ENCODE measurements at regions not wholly inside any gene's neighbourhood (a gene's known extent, or its start where the extent isn't known, plus 50 kb on each side); places are given as distances from the start of the nearest gene placed in this dataset.

- intact Hi-C loops (cut with micrococcal nuclease) = no loop called here
- DNase-seq (ENCODE audit: low read depth, low spot score) = no peak
- H3K9me3 ChIP-seq (ENCODE audit: control insufficient read depth in 1 of 2, insufficient read depth in 1 of 2, low read depth in 1 of 2, low read length in 2 of 2) = no peaks in the 10 kb centered on the region
These were observed 77.2 kb downstream of the HIF1AN start for GRCh38 chr10:100612601-100613595.

More at GRCh38 chr10:100612601-100613595, 77.2 kb downstream of the HIF1AN start:
- Histone ChIP-seq H3K4me2 (ENCODE audit: low read length) (no peak overlapping the region), H3K9me2 (ENCODE audit: insufficient read depth) (no peaks in the 10 kb centered on the region), H3K27me3 (ENCODE audit: insufficient read depth, low read length) (peaks cover 26% of the 10 kb centered on the region; the same call in 1 of the 2 replicates), H3K4me3 (replicated peaks in 1 of 2; ENCODE audit: low read depth in 1 of 2, low read length in 2 of 2) (no peak overlapping the region), H2AFZ (ENCODE audit: low read depth, low read length, poor library complexity, severe bottlenecking) (no peak overlapping the region), H3K79me2 (ENCODE audit: insufficient read depth, low read length) (no peaks in the 10 kb centered on the region), H3K9ac (ENCODE audit: low read length) (no peak overlapping the region), H3K36me3 (ENCODE audit: control insufficient read depth in 1 of 2, insufficient read depth in 2 of 2, low read length in 2 of 2) (no peaks in the 10 kb centered on the region), H4K20me1 (ENCODE audit: insufficient read depth) (no peaks in the 10 kb centered on the region), H3K4me1 (ENCODE audit: control insufficient read depth in 1 of 2, insufficient read depth in 2 of 2, low read length in 2 of 2) (no peaks in the 10 kb centered on the region), H3K27ac (ENCODE audit: low read depth, low read length) (no peak overlapping the region)
- ATAC-seq = no peak
- RAD21 ChIA-PET (ENCODE audit: low non-redundant PET in 1 of 2, low total read pairs in 2 of 2, uncharacterized antibody in 2 of 2, unreplicated experiment in 2 of 2) = no interaction called here
- CTCF ChIA-PET = interaction anchor here (2.3 kb wide), 1 partner anchor 266 kb away, joined by 7 read pairs; no protein-coding TSS in a partner anchor
- BruUV-seq (replicated peaks) = no TSS peak
- TF ChIP-seq EZH2 (IDR thresholded peaks at IDR 0.05) = no peak
- TF ChIP-seq CEBPB (IDR thresholded peaks at IDR 0.05; ENCODE audit: low read depth) = no peak
- TF ChIP-seq CTCF (IDR thresholded peaks at IDR 0.05 in 2 of 3, conservative IDR thresholded peaks at IDR 0.05 in 1 of 3; ENCODE audit: borderline replicate concordance in 1 of 3, insufficient read depth in 1 of 3, low read depth in 2 of 3, low read length in 2 of 3) = no peak
- no peak for TF ChIP-seq RAD21 (IDR thresholded peaks at IDR 0.05; ENCODE audit: low read depth)
- no peak for TF ChIP-seq JUND (IDR thresholded peaks at IDR 0.05)
- no peak for TF ChIP-seq ZNF274 (IDR thresholded peaks at IDR 0.05; ENCODE audit: low read depth, low read length)
- TF ChIP-seq SIN3A (IDR thresholded peaks at IDR 0.05; ENCODE audit: low read depth) = no peak
- no peak for TF ChIP-seq SP1 (IDR thresholded peaks at IDR 0.05; ENCODE audit: low read depth)
- TF ChIP-seq ZBTB33 (IDR thresholded peaks at IDR 0.05; ENCODE audit: extremely low read depth, insufficient replicate concordance, low read length) = no peak
- no peak for TF ChIP-seq CBX3 (IDR thresholded peaks at IDR 0.05; ENCODE audit: low read depth)
- TF ChIP-seq SRF (IDR thresholded peaks at IDR 0.05; ENCODE audit: low read depth) = no peak
- no peak for TF ChIP-seq EGR1 (IDR thresholded peaks at IDR 0.05; ENCODE audit: low read depth)
- POLR2A ChIA-PET = no interaction called here

All from HCT116 (cell line).